AG10803 (cell line): ENCODE measurements at regions not wholly inside any gene's neighbourhood (a gene's known extent, or its start where the extent isn't known, plus 50 kb on each side); places are given as distances from the start of the nearest gene placed in this dataset.

ENCODE experiments used
- DNase-seq: peaks from one replicate; pipeline ENCODE4 v3.0.0; 2010; ENCODE audit warnings: low read depth
- H3K4me3 ChIP-seq: 2 replicates; pipeline ENCODE4 v1.5.1; 2011; ENCODE audit warnings: mild to moderate bottlenecking, low read length, control low read depth
- TF ChIP-seq, protein P1 (sequence below): conservative IDR thresholded peaks from 2 replicates; pipeline ENCODE4 v1.5.1; 2011; ENCODE audit warnings: mild to moderate bottlenecking, low read length, control low read depth, inconsistent platforms

DNA sequence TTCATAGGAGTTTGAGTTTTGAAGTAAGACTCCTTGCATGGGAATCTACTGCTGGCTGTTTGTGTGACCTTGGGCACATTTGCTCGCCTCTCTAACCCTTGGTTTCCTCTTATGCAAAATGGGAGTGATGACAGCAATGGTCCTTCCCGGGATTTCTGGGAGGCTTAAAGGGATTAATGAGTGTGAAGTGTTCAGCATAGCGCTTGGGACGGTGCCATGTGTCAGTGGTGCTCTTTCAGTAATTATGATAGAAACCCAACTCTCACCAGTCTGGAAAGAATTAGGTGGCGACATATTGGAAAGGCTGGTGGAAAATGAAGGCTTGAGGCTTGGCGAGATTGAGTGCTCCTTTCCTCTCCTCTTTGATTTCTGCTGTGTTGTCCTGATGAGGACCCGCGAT is 429.2 kb upstream of the EEF2KMT start:
- no peak overlapping the region for H3K4me3 ChIP-seq
- TF ChIP-seq, protein P1, sequence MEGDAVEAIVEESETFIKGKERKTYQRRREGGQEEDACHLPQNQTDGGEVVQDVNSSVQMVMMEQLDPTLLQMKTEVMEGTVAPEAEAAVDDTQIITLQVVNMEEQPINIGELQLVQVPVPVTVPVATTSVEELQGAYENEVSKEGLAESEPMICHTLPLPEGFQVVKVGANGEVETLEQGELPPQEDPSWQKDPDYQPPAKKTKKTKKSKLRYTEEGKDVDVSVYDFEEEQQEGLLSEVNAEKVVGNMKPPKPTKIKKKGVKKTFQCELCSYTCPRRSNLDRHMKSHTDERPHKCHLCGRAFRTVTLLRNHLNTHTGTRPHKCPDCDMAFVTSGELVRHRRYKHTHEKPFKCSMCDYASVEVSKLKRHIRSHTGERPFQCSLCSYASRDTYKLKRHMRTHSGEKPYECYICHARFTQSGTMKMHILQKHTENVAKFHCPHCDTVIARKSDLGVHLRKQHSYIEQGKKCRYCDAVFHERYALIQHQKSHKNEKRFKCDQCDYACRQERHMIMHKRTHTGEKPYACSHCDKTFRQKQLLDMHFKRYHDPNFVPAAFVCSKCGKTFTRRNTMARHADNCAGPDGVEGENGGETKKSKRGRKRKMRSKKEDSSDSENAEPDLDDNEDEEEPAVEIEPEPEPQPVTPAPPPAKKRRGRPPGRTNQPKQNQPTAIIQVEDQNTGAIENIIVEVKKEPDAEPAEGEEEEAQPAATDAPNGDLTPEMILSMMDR: no peak
- DNase-seq: no peak

DNA sequence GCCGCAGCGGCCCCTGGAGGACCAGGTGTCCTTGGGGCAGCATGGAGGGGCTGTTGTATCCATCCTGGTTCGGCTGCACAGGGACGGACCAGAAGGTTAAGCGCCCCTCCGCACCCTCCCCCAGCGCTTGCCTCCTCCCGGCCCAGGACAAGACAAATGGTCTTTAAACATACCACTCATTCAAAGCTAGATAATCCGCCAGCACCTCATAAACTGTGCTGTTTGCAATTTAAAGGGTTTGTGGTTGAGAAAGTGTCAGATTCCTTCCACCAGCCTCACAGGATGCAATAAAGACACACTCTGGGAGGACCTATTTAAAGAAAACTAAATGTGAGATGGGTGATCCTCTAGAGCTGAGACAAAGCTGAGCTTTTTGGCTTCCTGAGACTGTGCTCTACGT is 426.2 kb upstream of the EEF2KMT start:
- DNase-seq: no peak
- H3K4me3 ChIP-seq: no peak overlapping the region
- TF ChIP-seq, protein P1: no peak

DNA sequence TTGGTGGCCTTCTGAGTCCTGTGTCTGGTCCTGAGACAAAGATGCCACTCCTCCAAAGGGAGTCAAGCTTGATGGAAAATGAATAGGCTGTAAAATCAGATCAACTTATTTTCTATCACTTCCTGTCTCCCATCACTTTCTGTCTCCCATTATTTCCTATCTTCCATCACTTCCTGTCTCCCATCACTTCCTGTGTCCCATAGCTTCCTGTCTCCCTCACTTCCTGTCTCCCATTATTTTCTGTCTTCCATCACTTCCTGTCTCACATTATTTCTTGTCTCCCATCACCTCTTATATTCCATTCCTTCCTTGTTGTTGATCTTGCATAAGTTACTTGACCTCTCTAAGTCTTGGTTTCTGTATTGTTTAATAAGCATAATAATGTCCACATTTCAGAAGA is 418.5 kb upstream of the EEF2KMT start:
- H3K4me3 ChIP-seq: no peak overlapping the region
- TF ChIP-seq, protein P1: no peak
- no peak for DNase-seq

DNA sequence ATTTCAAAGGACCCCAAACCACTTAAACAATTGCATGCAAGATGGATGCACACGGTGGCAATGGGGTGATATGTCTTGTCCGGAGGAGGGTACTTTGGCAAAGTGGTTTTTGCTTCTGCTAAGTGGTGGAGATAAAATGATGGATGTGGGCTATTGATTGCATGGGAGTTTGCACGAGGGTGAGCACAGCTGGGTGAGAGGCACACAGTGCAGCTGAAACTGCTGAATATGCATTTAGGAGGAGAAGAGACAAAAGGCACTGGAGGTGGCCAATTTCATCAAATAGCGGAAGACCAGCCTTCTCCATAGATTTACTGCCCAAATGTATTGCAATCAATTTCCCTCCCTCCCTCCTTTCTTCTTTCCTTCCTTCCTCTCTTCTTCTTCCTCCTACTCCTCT is 414.4 kb upstream of the EEF2KMT start:
- TF ChIP-seq, protein P1: no peak
- no peak overlapping the region for H3K4me3 ChIP-seq
- no peak for DNase-seq

DNA sequence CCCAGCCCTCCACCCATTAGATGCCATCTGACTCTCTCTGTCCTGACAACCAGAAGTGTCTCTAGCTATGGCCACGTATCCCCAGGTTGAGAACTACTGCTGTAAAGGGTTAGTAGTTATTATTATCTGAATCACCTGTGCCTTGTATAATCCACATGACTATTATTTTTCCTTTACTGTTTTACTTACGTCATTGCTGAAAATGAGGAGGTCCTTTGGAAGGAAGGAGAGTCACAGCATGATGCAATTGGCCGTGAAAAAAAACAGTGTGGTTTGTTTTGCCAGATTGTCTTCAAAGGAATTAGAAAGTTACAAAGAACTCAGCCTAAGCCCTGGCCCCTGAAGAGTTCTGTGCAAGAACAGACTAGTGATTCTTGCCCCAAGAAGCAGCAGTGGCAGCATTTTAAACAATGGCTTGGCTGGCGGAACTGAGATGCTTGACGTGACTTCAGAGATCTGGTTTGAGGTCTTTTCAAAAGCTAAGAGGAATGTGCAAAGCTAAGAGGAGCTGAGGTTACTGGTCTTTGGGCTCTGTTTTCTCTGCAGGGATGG is 413.3 kb upstream of the EEF2KMT start:
- DNase-seq: no peak
- H3K4me3 ChIP-seq: no peak overlapping the region
- TF ChIP-seq, protein P1: no peak

DNA sequence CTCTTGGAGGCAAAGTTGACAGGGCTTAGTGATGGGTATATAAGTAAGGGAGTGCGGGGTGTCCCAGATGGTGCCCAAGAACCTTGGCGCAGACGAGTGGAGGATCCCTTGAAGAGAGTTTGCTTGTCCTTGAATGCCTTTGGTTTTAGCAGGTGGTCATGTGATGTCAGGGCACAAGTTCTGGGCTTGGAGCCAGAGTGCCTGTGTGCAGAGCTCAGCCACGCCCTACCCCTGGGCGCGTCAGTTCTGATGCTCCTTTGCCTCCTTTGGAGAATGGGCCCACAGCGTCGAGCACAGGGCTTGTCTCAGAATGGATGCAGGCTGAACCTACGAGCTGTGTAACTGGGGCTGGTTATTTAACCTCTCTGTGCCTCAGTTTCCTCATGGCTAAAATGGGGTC is 412.2 kb upstream of the EEF2KMT start:
- TF ChIP-seq, protein P1: no peak
- H3K4me3 ChIP-seq: no peak overlapping the region
- DNase-seq: no peak

DNA sequence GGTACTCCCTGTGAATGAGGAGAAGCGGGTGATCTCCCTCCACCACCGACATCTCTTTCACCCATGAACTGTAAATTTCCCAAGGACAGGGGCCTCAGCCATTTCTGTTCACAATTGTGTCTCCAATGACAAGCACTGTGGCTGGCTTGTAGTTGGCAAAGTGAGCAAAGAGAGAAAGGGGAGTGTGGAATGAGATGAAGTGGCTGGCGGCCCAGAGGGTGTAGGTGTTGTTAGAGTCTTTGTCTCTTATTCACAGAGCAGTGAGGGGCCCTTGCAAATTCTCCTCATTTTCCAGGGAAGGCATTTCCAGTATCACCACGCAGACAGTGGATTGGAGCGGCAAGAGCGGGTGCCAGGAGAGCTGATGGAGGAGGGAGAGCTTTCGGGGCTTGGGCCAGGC is 411.7 kb upstream of the EEF2KMT start:
- no peak overlapping the region for H3K4me3 ChIP-seq
- TF ChIP-seq, protein P1: no peak

More for the DNA sequence above, 411.7 kb upstream of the EEF2KMT start:
- no peak for DNase-seq
